ENCODE measurements at regions not wholly inside any gene's neighbourhood (a gene's known extent, or its start where the extent isn't known, plus 50 kb on each side); places are given as distances from the start of the nearest gene placed in this dataset.
"Not testable (repeated sequence)": the region's sequence is repeated elsewhere in the genome, so short reads cannot be mapped to it uniquely, and the experiment has no call there.

DNA sequence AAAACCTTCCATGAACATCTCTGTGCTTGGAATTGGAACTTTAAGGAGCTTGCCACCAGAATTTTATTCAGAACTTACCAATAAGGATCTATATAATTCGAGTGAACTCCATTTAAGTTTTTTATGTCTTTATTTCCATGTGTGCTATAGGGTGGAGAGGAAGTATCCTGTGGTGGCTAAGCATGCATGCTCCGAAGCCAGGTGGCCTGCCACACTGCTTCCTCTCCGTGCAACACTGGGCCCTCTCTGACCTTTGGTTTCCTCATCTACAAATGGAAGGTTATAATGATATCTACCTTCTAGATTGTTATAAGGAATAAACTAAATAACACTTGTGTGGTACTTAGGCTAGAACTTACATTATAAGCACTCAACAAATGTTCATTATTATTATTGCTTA, 382.1 kb downstream of the PTPRC start:
- no peak for DNase-seq (ENCODE audit: low spot score)
- Histone ChIP-seq H3K4ac (ENCODE audit: low read length) (no peak overlapping the region), H3K18ac (ENCODE audit: low read length) (no peak overlapping the region), H3K4me1 (ENCODE audit: control insufficient read depth in 2 of 2, insufficient read depth in 1 of 2, low read depth in 1 of 2, low read length in 2 of 2) (no peaks in the 10 kb centered on the region), H2AFZ (ENCODE audit: low read length) (no peak overlapping the region), H3K36me3 (replicated peaks in 1 of 2; ENCODE audit: control insufficient read depth in 2 of 2, insufficient read depth in 2 of 2, low read length in 2 of 2) (no peaks in the 10 kb centered on the region), H3K14ac (ENCODE audit: low read length) (no peak overlapping the region), H2BK12ac (ENCODE audit: low read length) (no peak overlapping the region), H3K9me3 (replicated peaks in 1 of 2; ENCODE audit: control insufficient read depth in 2 of 2, insufficient read depth in 1 of 2, low read depth in 1 of 2, low read length in 2 of 2) (no peaks in the 10 kb centered on the region), H4K8ac (ENCODE audit: low read depth, low read length) (no peak overlapping the region), H2BK15ac (ENCODE audit: low read length) (no peak overlapping the region), H2AK5ac (ENCODE audit: low read depth, low read length) (no peak overlapping the region), H2BK5ac (ENCODE audit: low read length) (no peak overlapping the region), H3K27ac (replicated peaks; ENCODE audit: low read length) (no peak overlapping the region), H4K91ac (ENCODE audit: low read depth, low read length, poor library complexity) (no peak overlapping the region), H3K4me2 (ENCODE audit: insufficient read depth, low read length, poor library complexity, severe bottlenecking) (no peak overlapping the region), H3K4me3 (ENCODE audit: low read length in 2 of 2) (no peak overlapping the region), H3K23ac (ENCODE audit: low read depth, low read length, poor library complexity) (no peak overlapping the region), H3K79me1 (ENCODE audit: low read depth, low read length) (no peaks in the 10 kb centered on the region), H2BK120ac (ENCODE audit: low read depth, low read length) (no peak overlapping the region), H3K27me3 (ENCODE audit: control insufficient read depth in 3 of 3, insufficient read depth in 3 of 3, low read depth in 1 of 3, low read length in 3 of 3) (no peaks in the 10 kb centered on the region), H3K9ac (ENCODE audit: low read depth, low read length, poor library complexity) (no peak overlapping the region)
- no CpG with 5 or more reads among the region's 3 CpGs for WGBS, 2 donors (ENCODE audit: extremely low coverage in 2 of 2, insufficient read length in 2 of 2, insufficient replicate concordance in 1 of 2)

DNA sequence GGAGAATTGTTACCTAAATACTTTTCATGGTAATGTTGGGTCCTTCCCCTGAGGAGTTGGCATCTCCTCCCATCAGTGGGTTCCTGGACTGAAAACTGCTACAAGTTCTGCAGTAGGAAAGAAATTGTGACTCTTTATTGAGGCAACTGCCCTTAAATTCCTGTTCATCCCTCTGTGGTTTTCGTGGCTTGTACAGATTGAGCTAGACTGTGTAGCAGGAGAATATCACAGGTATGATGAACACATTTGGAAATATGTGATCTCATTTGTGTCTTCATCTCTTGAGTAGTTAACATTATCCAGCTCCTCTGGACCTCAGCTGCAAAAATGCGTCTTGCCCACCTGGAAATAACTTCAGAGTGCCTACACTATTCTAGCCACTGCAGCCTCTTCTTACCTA, 390.6 kb downstream of the PTPRC start:
- no CpG with 5 or more reads among the region's 2 CpGs for WGBS, 2 donors (ENCODE audit: extremely low coverage in 2 of 2, insufficient read length in 2 of 2, insufficient replicate concordance in 1 of 2)
- Histone ChIP-seq H3K27ac (replicated peaks; ENCODE audit: low read length) (no peak overlapping the region), H3K9me3 (replicated peaks in 1 of 2; ENCODE audit: control insufficient read depth in 2 of 2, insufficient read depth in 1 of 2, low read depth in 1 of 2, low read length in 2 of 2) (no peaks in the 10 kb centered on the region), H3K23ac (ENCODE audit: low read depth, low read length, poor library complexity) (no peak overlapping the region), H3K14ac (ENCODE audit: low read length) (no peak overlapping the region), H3K27me3 (ENCODE audit: control insufficient read depth in 3 of 3, insufficient read depth in 3 of 3, low read depth in 1 of 3, low read length in 3 of 3) (no peaks in the 10 kb centered on the region), H2BK120ac (ENCODE audit: low read depth, low read length) (no peak overlapping the region), H3K4me3 (ENCODE audit: low read length in 2 of 2) (no peak overlapping the region), H3K4me2 (ENCODE audit: insufficient read depth, low read length, poor library complexity, severe bottlenecking) (no peak overlapping the region), H3K4ac (ENCODE audit: low read length) (no peak overlapping the region), H2BK15ac (ENCODE audit: low read length) (no peak overlapping the region), H3K36me3 (replicated peaks in 1 of 2; ENCODE audit: control insufficient read depth in 2 of 2, insufficient read depth in 2 of 2, low read length in 2 of 2) (no peaks in the 10 kb centered on the region), H2BK12ac (ENCODE audit: low read length) (no peak overlapping the region), H2AFZ (ENCODE audit: low read length) (no peak overlapping the region), H3K79me1 (ENCODE audit: low read depth, low read length) (no peaks in the 10 kb centered on the region), H3K9ac (ENCODE audit: low read depth, low read length, poor library complexity) (no peak overlapping the region), H4K91ac (ENCODE audit: low read depth, low read length, poor library complexity) (no peak overlapping the region), H2AK5ac (ENCODE audit: low read depth, low read length) (no peak overlapping the region), H4K8ac (ENCODE audit: low read depth, low read length) (no peak overlapping the region), H2BK5ac (ENCODE audit: low read length) (no peak overlapping the region), H3K4me1 (ENCODE audit: control insufficient read depth in 2 of 2, insufficient read depth in 1 of 2, low read depth in 1 of 2, low read length in 2 of 2) (no peaks in the 10 kb centered on the region), H3K18ac (ENCODE audit: low read length) (no peak overlapping the region)
- no peak for DNase-seq (ENCODE audit: low spot score)

DNA sequence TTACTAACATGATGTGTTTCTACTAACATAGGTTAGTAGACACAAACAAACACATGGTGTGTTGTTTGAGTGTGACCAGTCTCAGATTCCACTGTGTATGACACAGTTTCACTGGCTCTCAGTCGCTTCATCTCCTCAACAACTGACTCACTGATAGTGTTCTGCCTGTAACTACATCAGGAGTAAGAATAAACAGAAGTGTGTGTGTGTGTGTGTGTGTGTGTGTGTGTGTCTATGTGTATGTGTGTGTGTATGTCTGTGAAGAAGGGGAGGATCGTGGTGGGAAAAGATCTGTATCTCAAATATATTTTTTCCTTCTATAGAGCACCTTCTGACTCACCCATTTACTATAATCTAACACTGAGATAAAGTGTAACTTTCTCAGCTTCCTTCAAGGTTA, 391.0 kb downstream of the PTPRC start:
- H4K8ac ChIP-seq (ENCODE audit: low read depth, low read length), result no peak overlapping the region
- H3K9ac ChIP-seq (ENCODE audit: low read depth, low read length, poor library complexity), result no peak overlapping the region
- H3K4me3 ChIP-seq (ENCODE audit: low read length in 2 of 2), result no peak overlapping the region
- H2BK120ac ChIP-seq (ENCODE audit: low read depth, low read length), result no peak overlapping the region
- H3K27me3 ChIP-seq (ENCODE audit: control insufficient read depth in 3 of 3, insufficient read depth in 3 of 3, low read depth in 1 of 3, low read length in 3 of 3), result no peaks in the 10 kb centered on the region
- H3K36me3 ChIP-seq (replicated peaks in 1 of 2; ENCODE audit: control insufficient read depth in 2 of 2, insufficient read depth in 2 of 2, low read length in 2 of 2), result no peaks in the 10 kb centered on the region
- H3K18ac ChIP-seq (ENCODE audit: low read length), result no peak overlapping the region
- no peak overlapping the region for H4K91ac ChIP-seq (ENCODE audit: low read depth, low read length, poor library complexity)
- no peak overlapping the region for H3K23ac ChIP-seq (ENCODE audit: low read depth, low read length, poor library complexity)
- no peaks in the 10 kb centered on the region for H3K79me1 ChIP-seq (ENCODE audit: low read depth, low read length)
- no CpG with 5 or more reads among the region's 2 CpGs for WGBS, 2 donors (ENCODE audit: extremely low coverage in 2 of 2, insufficient read length in 2 of 2, insufficient replicate concordance in 1 of 2)
- H3K4ac ChIP-seq (ENCODE audit: low read length), result no peak overlapping the region
- no peak overlapping the region for H2BK5ac ChIP-seq (ENCODE audit: low read length)
- H3K27ac ChIP-seq (replicated peaks; ENCODE audit: low read length), result no peak overlapping the region
- H2BK15ac ChIP-seq (ENCODE audit: low read length), result no peak overlapping the region
- DNase-seq (ENCODE audit: low spot score), result no peak
- H2BK12ac ChIP-seq (ENCODE audit: low read length), result no peak overlapping the region
- H3K14ac ChIP-seq (ENCODE audit: low read length), result no peak overlapping the region
- no peak overlapping the region for H2AK5ac ChIP-seq (ENCODE audit: low read depth, low read length)
- H3K4me2 ChIP-seq (ENCODE audit: insufficient read depth, low read length, poor library complexity, severe bottlenecking), result no peak overlapping the region
- H3K4me1 ChIP-seq (ENCODE audit: control insufficient read depth in 2 of 2, insufficient read depth in 1 of 2, low read depth in 1 of 2, low read length in 2 of 2), result no peaks in the 10 kb centered on the region
- no peaks in the 10 kb centered on the region for H3K9me3 ChIP-seq (replicated peaks in 1 of 2; ENCODE audit: control insufficient read depth in 2 of 2, insufficient read depth in 1 of 2, low read depth in 1 of 2, low read length in 2 of 2)
- no peak overlapping the region for H2AFZ ChIP-seq (ENCODE audit: low read length)

DNA sequence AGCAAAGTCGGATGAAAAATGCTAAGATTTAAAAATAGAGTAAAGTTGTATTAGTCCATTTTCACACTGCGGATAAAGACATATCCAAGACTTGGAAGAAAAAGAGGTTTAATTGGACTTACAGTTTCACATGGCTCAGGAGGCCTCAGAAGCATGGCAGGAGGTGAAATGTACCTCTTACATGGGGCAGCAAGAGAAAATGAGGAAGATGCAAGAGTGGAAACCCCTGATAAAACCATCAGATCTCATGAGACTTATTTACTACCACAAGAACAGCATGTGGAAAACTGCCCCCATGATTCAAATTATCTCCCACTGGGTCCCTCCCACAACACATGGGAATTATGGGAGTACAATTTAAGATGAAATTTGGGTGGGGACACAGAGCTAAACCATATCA, 391.7 kb downstream of the PTPRC start:
- not testable (repeated sequence) for H3K9ac ChIP-seq (ENCODE audit: low read depth, low read length, poor library complexity); H2AFZ ChIP-seq (ENCODE audit: low read length); H4K91ac ChIP-seq (ENCODE audit: low read depth, low read length, poor library complexity); H2BK120ac ChIP-seq (ENCODE audit: low read depth, low read length); H3K4ac ChIP-seq (ENCODE audit: low read length); H3K36me3 ChIP-seq (replicated peaks in 1 of 2; ENCODE audit: control insufficient read depth in 2 of 2, insufficient read depth in 2 of 2, low read length in 2 of 2); H3K27me3 ChIP-seq (ENCODE audit: control insufficient read depth in 3 of 3, insufficient read depth in 3 of 3, low read depth in 1 of 3, low read length in 3 of 3); H3K27ac ChIP-seq (replicated peaks; ENCODE audit: low read length); H3K23ac ChIP-seq (ENCODE audit: low read depth, low read length, poor library complexity); H3K4me2 ChIP-seq (ENCODE audit: insufficient read depth, low read length, poor library complexity, severe bottlenecking); H3K4me1 ChIP-seq (ENCODE audit: control insufficient read depth in 2 of 2, insufficient read depth in 1 of 2, low read depth in 1 of 2, low read length in 2 of 2); H3K9me3 ChIP-seq (replicated peaks in 1 of 2; ENCODE audit: control insufficient read depth in 2 of 2, insufficient read depth in 1 of 2, low read depth in 1 of 2, low read length in 2 of 2); H3K4me3 ChIP-seq (ENCODE audit: low read length in 2 of 2); H2BK12ac ChIP-seq (ENCODE audit: low read length); H3K18ac ChIP-seq (ENCODE audit: low read length); H3K79me1 ChIP-seq (ENCODE audit: low read depth, low read length); DNase-seq (ENCODE audit: low spot score); H2AK5ac ChIP-seq (ENCODE audit: low read depth, low read length); H2BK15ac ChIP-seq (ENCODE audit: low read length); H4K8ac ChIP-seq (ENCODE audit: low read depth, low read length); H2BK5ac ChIP-seq (ENCODE audit: low read length); H3K14ac ChIP-seq (ENCODE audit: low read length)
- WGBS, 2 donors (ENCODE audit: extremely low coverage in 2 of 2, insufficient read length in 2 of 2, insufficient replicate concordance in 1 of 2), result no CpG with 5 or more reads among the region's 2 CpGs
